ENCODE measurements at regions not wholly inside any gene's neighbourhood (a gene's known extent, or its start where the extent isn't known, plus 50 kb on each side); places are given as distances from the start of the nearest gene placed in this dataset.

GRCh38 chr14:83856334-83856733, 1673.6 kb upstream of the FLRT2 start:
- ATAC-seq (no peak), DNase-seq (ENCODE audit: low spot score) (no peak)
- Mint-ChIP-seq H3K27ac (no peak overlapping the region), H3K36me3 (peaks cover 6% of the 10 kb centered on the region; the same call in 1 of the 2 replicates), H3K4me3 (no peak overlapping the region), H3K4me1 (peaks cover 12% of the 10 kb centered on the region), H3K9me3 (peaks cover 17% of the 10 kb centered on the region), H3K27me3 (ENCODE audit: low read depth) (no peaks in the 10 kb centered on the region)
- POLR2A ChIA-PET, result no interaction called here
- CTCF ChIA-PET, result no interaction called here
- TF ChIP-seq RORB (CRISPR knock-in tag; IDR thresholded peaks at IDR 0.05) (no peak), SOX15 (CRISPR knock-in tag; IDR thresholded peaks at IDR 0.05) (no peak), SP1 (CRISPR knock-in tag; conservative IDR thresholded peaks at IDR 0.05) (no peak), CTCF (IDR thresholded peaks at IDR 0.05) (no peak), NR1H2 (CRISPR knock-in tag; IDR thresholded peaks at IDR 0.05) (no peak), ZNF232 (CRISPR knock-in tag; IDR thresholded peaks at IDR 0.05) (no peak), ZNF317 (CRISPR knock-in tag; IDR thresholded peaks at IDR 0.05; ENCODE audit: borderline replicate concordance, low read depth) (no peak), CBFB (CRISPR knock-in tag; IDR thresholded peaks at IDR 0.05; ENCODE audit: low read depth) (no peak), FOXP1 (CRISPR knock-in tag; IDR thresholded peaks at IDR 0.05; ENCODE audit: borderline replicate concordance) (no peak)
- TF ChIP-seq, protein P1, sequence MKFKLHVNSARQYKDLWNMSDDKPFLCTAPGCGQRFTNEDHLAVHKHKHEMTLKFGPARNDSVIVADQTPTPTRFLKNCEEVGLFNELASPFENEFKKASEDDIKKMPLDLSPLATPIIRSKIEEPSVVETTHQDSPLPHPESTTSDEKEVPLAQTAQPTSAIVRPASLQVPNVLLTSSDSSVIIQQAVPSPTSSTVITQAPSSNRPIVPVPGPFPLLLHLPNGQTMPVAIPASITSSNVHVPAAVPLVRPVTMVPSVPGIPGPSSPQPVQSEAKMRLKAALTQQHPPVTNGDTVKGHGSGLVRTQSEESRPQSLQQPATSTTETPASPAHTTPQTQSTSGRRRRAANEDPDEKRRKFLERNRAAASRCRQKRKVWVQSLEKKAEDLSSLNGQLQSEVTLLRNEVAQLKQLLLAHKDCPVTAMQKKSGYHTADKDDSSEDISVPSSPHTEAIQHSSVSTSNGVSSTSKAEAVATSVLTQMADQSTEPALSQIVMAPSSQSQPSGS (CRISPR knock-in tag; IDR thresholded peaks at IDR 0.05; ENCODE audit: borderline replicate concordance, low read depth), result no peak
- TF ChIP-seq, protein P2, sequence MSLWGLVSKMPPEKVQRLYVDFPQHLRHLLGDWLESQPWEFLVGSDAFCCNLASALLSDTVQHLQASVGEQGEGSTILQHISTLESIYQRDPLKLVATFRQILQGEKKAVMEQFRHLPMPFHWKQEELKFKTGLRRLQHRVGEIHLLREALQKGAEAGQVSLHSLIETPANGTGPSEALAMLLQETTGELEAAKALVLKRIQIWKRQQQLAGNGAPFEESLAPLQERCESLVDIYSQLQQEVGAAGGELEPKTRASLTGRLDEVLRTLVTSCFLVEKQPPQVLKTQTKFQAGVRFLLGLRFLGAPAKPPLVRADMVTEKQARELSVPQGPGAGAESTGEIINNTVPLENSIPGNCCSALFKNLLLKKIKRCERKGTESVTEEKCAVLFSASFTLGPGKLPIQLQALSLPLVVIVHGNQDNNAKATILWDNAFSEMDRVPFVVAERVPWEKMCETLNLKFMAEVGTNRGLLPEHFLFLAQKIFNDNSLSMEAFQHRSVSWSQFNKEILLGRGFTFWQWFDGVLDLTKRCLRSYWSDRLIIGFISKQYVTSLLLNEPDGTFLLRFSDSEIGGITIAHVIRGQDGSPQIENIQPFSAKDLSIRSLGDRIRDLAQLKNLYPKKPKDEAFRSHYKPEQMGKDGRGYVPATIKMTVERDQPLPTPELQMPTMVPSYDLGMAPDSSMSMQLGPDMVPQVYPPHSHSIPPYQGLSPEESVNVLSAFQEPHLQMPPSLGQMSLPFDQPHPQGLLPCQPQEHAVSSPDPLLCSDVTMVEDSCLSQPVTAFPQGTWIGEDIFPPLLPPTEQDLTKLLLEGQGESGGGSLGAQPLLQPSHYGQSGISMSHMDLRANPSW (CRISPR knock-in tag; conservative IDR thresholded peaks at IDR 0.05; ENCODE audit: low read depth), result no peak
- TF ChIP-seq, protein P3, sequence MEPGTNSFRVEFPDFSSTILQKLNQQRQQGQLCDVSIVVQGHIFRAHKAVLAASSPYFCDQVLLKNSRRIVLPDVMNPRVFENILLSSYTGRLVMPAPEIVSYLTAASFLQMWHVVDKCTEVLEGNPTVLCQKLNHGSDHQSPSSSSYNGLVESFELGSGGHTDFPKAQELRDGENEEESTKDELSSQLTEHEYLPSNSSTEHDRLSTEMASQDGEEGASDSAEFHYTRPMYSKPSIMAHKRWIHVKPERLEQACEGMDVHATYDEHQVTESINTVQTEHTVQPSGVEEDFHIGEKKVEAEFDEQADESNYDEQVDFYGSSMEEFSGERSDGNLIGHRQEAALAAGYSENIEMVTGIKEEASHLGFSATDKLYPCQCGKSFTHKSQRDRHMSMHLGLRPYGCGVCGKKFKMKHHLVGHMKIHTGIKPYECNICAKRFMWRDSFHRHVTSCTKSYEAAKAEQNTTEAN (CRISPR knock-in tag; IDR thresholded peaks at IDR 0.05), result no peak
- TF ChIP-seq, protein P4, sequence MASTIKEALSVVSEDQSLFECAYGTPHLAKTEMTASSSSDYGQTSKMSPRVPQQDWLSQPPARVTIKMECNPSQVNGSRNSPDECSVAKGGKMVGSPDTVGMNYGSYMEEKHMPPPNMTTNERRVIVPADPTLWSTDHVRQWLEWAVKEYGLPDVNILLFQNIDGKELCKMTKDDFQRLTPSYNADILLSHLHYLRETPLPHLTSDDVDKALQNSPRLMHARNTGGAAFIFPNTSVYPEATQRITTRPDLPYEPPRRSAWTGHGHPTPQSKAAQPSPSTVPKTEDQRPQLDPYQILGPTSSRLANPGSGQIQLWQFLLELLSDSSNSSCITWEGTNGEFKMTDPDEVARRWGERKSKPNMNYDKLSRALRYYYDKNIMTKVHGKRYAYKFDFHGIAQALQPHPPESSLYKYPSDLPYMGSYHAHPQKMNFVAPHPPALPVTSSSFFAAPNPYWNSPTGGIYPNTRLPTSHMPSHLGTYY (CRISPR knock-in tag; IDR thresholded peaks at IDR 0.05), result no peak
- TF ChIP-seq, protein P5, sequence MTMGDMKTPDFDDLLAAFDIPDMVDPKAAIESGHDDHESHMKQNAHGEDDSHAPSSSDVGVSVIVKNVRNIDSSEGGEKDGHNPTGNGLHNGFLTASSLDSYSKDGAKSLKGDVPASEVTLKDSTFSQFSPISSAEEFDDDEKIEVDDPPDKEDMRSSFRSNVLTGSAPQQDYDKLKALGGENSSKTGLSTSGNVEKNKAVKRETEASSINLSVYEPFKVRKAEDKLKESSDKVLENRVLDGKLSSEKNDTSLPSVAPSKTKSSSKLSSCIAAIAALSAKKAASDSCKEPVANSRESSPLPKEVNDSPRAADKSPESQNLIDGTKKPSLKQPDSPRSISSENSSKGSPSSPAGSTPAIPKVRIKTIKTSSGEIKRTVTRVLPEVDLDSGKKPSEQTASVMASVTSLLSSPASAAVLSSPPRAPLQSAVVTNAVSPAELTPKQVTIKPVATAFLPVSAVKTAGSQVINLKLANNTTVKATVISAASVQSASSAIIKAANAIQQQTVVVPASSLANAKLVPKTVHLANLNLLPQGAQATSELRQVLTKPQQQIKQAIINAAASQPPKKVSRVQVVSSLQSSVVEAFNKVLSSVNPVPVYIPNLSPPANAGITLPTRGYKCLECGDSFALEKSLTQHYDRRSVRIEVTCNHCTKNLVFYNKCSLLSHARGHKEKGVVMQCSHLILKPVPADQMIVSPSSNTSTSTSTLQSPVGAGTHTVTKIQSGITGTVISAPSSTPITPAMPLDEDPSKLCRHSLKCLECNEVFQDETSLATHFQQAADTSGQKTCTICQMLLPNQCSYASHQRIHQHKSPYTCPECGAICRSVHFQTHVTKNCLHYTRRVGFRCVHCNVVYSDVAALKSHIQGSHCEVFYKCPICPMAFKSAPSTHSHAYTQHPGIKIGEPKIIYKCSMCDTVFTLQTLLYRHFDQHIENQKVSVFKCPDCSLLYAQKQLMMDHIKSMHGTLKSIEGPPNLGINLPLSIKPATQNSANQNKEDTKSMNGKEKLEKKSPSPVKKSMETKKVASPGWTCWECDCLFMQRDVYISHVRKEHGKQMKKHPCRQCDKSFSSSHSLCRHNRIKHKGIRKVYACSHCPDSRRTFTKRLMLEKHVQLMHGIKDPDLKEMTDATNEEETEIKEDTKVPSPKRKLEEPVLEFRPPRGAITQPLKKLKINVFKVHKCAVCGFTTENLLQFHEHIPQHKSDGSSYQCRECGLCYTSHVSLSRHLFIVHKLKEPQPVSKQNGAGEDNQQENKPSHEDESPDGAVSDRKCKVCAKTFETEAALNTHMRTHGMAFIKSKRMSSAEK (CRISPR knock-in tag; IDR thresholded peaks at IDR 0.05; ENCODE audit: borderline replicate concordance), result no peak

Data from WTC11 (cell line).